ENCODE measurements at regions not wholly inside any gene's neighbourhood (a gene's known extent, or its start where the extent isn't known, plus 50 kb on each side); places are given as distances from the start of the nearest gene placed in this dataset.

DNA sequence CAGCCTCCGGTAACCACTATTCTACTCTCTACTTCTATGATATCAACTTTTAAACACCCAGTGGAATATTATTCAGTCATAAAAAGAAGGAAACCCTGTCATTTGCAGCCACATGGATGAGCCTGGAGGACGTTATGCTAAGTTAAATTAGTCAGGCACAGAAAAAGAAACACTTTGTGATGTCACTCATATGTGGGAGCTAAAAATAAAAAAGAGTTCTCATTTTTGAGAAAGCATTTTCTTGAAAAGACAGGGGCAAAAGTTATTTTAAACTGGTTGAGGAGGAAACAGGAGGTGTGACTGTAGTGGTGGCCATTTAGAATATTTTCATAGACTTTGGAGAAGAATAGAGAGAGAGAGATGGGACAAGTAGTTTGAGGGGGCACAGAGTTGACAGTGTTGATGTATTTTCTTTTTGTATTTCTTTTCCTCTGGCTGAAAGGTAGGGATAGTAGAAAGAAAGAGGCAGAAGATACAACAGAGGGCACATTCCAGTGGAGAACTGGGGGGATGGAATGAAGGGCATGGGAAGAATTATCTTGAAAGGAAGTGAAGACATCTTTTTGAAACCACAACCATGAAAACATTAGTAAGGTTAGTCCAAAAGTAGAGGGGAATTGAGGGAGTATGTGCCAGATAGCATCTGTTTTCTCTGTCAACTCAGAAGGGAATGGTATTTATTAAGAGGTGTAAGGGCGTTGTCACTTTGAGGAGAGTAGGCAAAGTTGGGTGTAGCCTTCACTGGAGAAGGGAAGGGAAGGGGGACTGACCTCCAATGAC lies 181.3 kb upstream of the GMDS start:
- Histone ChIP-seq H3K9ac (ENCODE audit: low read length) (no peak overlapping the region), H3K4me2 (ENCODE audit: low read length) (no peak overlapping the region), H3K23ac (ENCODE audit: low read length) (no peak overlapping the region), H3K9me3 (ENCODE audit: insufficient read depth, low read depth, low read length) (no peaks in the 10 kb centered on the region), H3K4me3 (ENCODE audit: low read depth, low read length) (no peak overlapping the region), H3K79me1 (ENCODE audit: low read length) (no peaks in the 10 kb centered on the region), H2BK5ac (ENCODE audit: low read depth, low read length, poor library complexity) (no peak overlapping the region), H4K91ac (ENCODE audit: low read depth, low read length) (no peak overlapping the region), H2BK12ac (ENCODE audit: low read length) (no peak overlapping the region), H3K36me3 (ENCODE audit: control insufficient read depth in 1 of 2, insufficient read depth in 2 of 2, low read length in 2 of 2) (no peaks in the 10 kb centered on the region), H2AFZ (ENCODE audit: insufficient read depth, low read length, poor library complexity) (no peak overlapping the region), H3K27me3 (ENCODE audit: insufficient read depth, low read length) (no peaks in the 10 kb centered on the region), H2BK120ac (ENCODE audit: insufficient read depth, low read length, poor library complexity) (no peak overlapping the region), H2AK5ac (ENCODE audit: low read length) (no peak overlapping the region), H3K79me2 (ENCODE audit: control insufficient read depth, insufficient read depth, low read length, poor library complexity) (no peaks in the 10 kb centered on the region), H3K14ac (ENCODE audit: low read length) (no peak overlapping the region), H3K4me1 (ENCODE audit: control insufficient read depth in 1 of 2, insufficient read depth in 2 of 2, low read length in 2 of 2) (peaks cover 0 to under 1% of the 10 kb centered on the region in 2 experiments), H3K4ac (ENCODE audit: low read depth, low read length) (no peak overlapping the region), H3K27ac (ENCODE audit: low read depth, low read length) (no peak overlapping the region), H4K12ac (ENCODE audit: low read depth, low read length) (no peak overlapping the region), H3K18ac (ENCODE audit: low read length) (no peak overlapping the region), H4K8ac (ENCODE audit: low read depth, low read length) (no peak overlapping the region)
- no CpG with 5 or more reads among the region's 3 CpGs for WGBS (ENCODE audit: extremely low coverage, insufficient coverage, insufficient read length)
- no peak for DNase-seq

DNA sequence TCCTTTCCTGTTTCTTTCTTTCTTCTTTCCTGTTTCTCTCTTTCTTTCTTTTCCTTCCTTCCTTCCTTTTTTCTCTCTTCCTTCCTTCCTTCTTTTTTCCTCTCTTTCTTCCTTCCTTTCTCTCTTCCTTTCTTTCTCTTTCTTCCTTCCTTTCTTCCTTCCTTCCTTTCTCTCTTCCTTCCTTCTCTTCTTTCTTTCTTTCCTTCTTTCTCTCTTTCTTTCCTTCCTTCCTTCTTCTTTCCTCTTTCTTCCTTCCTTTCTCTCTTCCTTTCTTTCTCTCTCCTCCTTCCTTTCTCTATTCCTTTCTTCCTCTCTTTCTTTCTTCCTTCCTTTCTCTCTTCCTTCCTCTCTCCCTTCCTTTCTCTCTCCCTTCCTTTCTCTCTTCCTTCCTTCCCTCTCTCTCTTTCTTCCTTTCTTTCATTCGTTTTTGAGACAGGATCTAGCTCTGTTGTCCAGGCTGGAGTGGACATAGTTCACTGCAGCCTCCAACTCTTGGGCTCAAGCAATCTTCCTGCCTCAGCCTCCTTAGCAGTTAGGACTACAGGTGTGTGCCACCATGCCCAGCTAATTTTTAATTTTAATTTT lies 170.8 kb upstream of the GMDS start:
- no peak overlapping the region for H4K8ac ChIP-seq (ENCODE audit: low read depth, low read length)
- H2AK5ac ChIP-seq (ENCODE audit: low read length): no peak overlapping the region
- H3K27ac ChIP-seq (ENCODE audit: low read depth, low read length): no peak overlapping the region
- H3K14ac ChIP-seq (ENCODE audit: low read length): no peak overlapping the region
- no peak overlapping the region for H2AFZ ChIP-seq (ENCODE audit: insufficient read depth, low read length, poor library complexity)
- no peaks in the 10 kb centered on the region for H3K9me3 ChIP-seq (ENCODE audit: insufficient read depth, low read depth, low read length)
- no peak for DNase-seq
- no peak overlapping the region for H3K23ac ChIP-seq (ENCODE audit: low read length)
- no peak overlapping the region for H2BK120ac ChIP-seq (ENCODE audit: insufficient read depth, low read length, poor library complexity)
- no peak overlapping the region for H2BK12ac ChIP-seq (ENCODE audit: low read length)
- H4K12ac ChIP-seq (ENCODE audit: low read depth, low read length): no peak overlapping the region
- no peak overlapping the region for H3K4me2 ChIP-seq (ENCODE audit: low read length)
- no peak overlapping the region for H2BK5ac ChIP-seq (ENCODE audit: low read depth, low read length, poor library complexity)
- no peak overlapping the region for H3K9ac ChIP-seq (ENCODE audit: low read length)
- H3K79me2 ChIP-seq (ENCODE audit: control insufficient read depth, insufficient read depth, low read length, poor library complexity): no peaks in the 10 kb centered on the region
- no peak overlapping the region for H3K18ac ChIP-seq (ENCODE audit: low read length)
- H3K4me1 ChIP-seq (ENCODE audit: control insufficient read depth in 1 of 2, insufficient read depth in 2 of 2, low read length in 2 of 2): no peaks in the 10 kb centered on the region
- no peaks in the 10 kb centered on the region for H3K79me1 ChIP-seq (ENCODE audit: low read length)
- no CpG with 5 or more reads among the region's 1 CpG for WGBS (ENCODE audit: extremely low coverage, insufficient coverage, insufficient read length)
- H3K27me3 ChIP-seq (ENCODE audit: insufficient read depth, low read length): no peaks in the 10 kb centered on the region
- no peaks in the 10 kb centered on the region for H3K36me3 ChIP-seq (ENCODE audit: control insufficient read depth in 1 of 2, insufficient read depth in 2 of 2, low read length in 2 of 2)
- H4K91ac ChIP-seq (ENCODE audit: low read depth, low read length): no peak overlapping the region
- no peak overlapping the region for H3K4ac ChIP-seq (ENCODE audit: low read depth, low read length)
- H3K4me3 ChIP-seq (ENCODE audit: low read depth, low read length): no peak overlapping the region

DNA sequence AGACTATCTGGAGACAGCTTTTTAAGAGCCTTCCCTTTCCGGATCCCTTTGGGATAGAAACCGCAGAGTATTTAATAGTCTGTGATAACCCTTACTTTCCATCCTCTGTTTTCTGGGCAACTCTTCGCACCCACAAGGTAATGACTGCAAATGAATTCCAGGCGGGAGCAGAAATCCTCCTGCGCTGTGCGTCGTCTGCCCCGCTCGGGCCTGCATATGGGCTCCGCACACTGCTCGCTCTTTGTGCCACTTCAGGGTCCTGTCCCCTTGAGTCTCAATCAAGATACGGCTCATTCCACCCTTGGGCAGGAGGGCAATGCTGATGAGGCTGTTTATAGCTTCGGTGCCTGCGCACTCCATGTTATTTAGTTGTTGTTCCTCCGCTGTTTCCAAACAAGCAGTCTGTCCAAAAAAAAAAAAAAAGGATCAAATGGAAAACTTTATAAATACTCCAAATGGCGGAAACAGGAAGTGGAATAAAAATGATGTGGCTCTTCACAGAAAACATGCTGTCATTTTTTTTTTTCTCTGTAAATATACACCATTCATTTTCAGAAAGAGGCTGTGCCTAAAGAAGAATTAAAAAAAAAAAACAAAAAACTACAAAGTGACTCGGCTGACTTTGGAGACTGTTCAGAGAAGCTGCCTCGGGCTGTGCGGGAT lies 169.6 kb upstream of the GMDS start:
- Histone ChIP-seq H3K79me1 (ENCODE audit: low read length) (no peaks in the 10 kb centered on the region), H2BK5ac (ENCODE audit: low read depth, low read length, poor library complexity) (no peak overlapping the region), H3K9me3 (ENCODE audit: insufficient read depth, low read depth, low read length) (no peaks in the 10 kb centered on the region), H3K9ac (ENCODE audit: low read length) (no peak overlapping the region), H2BK12ac (ENCODE audit: low read length) (no peak overlapping the region), H4K8ac (ENCODE audit: low read depth, low read length) (no peak overlapping the region), H3K36me3 (ENCODE audit: control insufficient read depth in 1 of 2, insufficient read depth in 2 of 2, low read length in 2 of 2) (no peaks in the 10 kb centered on the region), H3K79me2 (ENCODE audit: control insufficient read depth, insufficient read depth, low read length, poor library complexity) (no peaks in the 10 kb centered on the region), H2BK120ac (ENCODE audit: insufficient read depth, low read length, poor library complexity) (no peak overlapping the region), H3K27me3 (ENCODE audit: insufficient read depth, low read length) (no peaks in the 10 kb centered on the region), H3K23ac (ENCODE audit: low read length) (no peak overlapping the region), H2AFZ (ENCODE audit: insufficient read depth, low read length, poor library complexity) (no peak overlapping the region), H3K18ac (ENCODE audit: low read length) (no peak overlapping the region), H4K91ac (ENCODE audit: low read depth, low read length) (no peak overlapping the region), H3K4me2 (ENCODE audit: low read length) (no peak overlapping the region), H3K27ac (ENCODE audit: low read depth, low read length) (no peak overlapping the region), H4K12ac (ENCODE audit: low read depth, low read length) (no peak overlapping the region), H2AK5ac (ENCODE audit: low read length) (no peak overlapping the region), H3K14ac (ENCODE audit: low read length) (no peak overlapping the region), H3K4me3 (ENCODE audit: low read depth, low read length) (no peak overlapping the region), H3K4ac (ENCODE audit: low read depth, low read length) (no peak overlapping the region), H3K4me1 (ENCODE audit: control insufficient read depth in 1 of 2, insufficient read depth in 2 of 2, low read length in 2 of 2) (no peaks in the 10 kb centered on the region)
- DNase-seq: no peak
- WGBS (ENCODE audit: extremely low coverage, insufficient coverage, insufficient read length): no CpG with 5 or more reads among the region's 19 CpGs

DNA sequence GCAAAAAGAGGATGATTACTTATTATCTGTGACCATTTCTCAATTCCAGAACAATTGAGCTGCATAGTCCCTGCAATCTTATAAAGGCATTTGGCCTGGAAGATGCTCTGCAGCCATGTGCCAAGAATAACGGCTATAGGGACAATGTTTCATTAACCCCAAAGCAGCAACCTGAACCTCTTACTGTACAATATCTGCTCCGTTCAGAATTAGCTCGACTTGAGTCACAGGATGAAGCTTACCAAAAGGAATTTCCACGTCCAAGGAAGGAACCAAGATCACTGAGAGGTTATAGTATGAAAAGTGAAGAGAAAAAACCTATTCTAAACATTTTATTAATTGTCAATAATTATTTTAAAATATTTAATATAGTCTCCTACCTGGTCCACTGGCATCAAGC lies 167.3 kb upstream of the GMDS start:
- Histone ChIP-seq H2BK5ac (ENCODE audit: low read depth, low read length, poor library complexity) (no peak overlapping the region), H2AK5ac (ENCODE audit: low read length) (no peak overlapping the region), H2BK120ac (ENCODE audit: insufficient read depth, low read length, poor library complexity) (no peak overlapping the region), H3K18ac (ENCODE audit: low read length) (no peak overlapping the region), H3K79me2 (ENCODE audit: control insufficient read depth, insufficient read depth, low read length, poor library complexity) (no peaks in the 10 kb centered on the region), H3K4me2 (ENCODE audit: low read length) (no peak overlapping the region), H3K4me3 (ENCODE audit: low read depth, low read length) (no peak overlapping the region), H3K27me3 (ENCODE audit: insufficient read depth, low read length) (no peaks in the 10 kb centered on the region), H3K27ac (ENCODE audit: low read depth, low read length) (no peak overlapping the region), H3K14ac (ENCODE audit: low read length) (no peak overlapping the region), H3K4me1 (ENCODE audit: control insufficient read depth in 1 of 2, insufficient read depth in 2 of 2, low read length in 2 of 2) (no peaks in the 10 kb centered on the region), H3K9ac (ENCODE audit: low read length) (no peak overlapping the region), H3K79me1 (ENCODE audit: low read length) (no peaks in the 10 kb centered on the region), H4K12ac (ENCODE audit: low read depth, low read length) (no peak overlapping the region), H2AFZ (ENCODE audit: insufficient read depth, low read length, poor library complexity) (no peak overlapping the region), H3K36me3 (ENCODE audit: control insufficient read depth in 1 of 2, insufficient read depth in 2 of 2, low read length in 2 of 2) (no peaks in the 10 kb centered on the region), H4K8ac (ENCODE audit: low read depth, low read length) (no peak overlapping the region), H3K4ac (ENCODE audit: low read depth, low read length) (no peak overlapping the region), H3K23ac (ENCODE audit: low read length) (no peak overlapping the region), H3K9me3 (ENCODE audit: insufficient read depth, low read depth, low read length) (no peaks in the 10 kb centered on the region), H2BK12ac (ENCODE audit: low read length) (no peak overlapping the region), H4K91ac (ENCODE audit: low read depth, low read length) (no peak overlapping the region)
- no peak for DNase-seq
- WGBS (ENCODE audit: extremely low coverage, insufficient coverage, insufficient read length): no CpG with 5 or more reads among the region's 4 CpGs
